ENCODE measurements at regions not wholly inside any gene's neighbourhood (a gene's known extent, or its start where the extent isn't known, plus 50 kb on each side); places are given as distances from the start of the nearest gene placed in this dataset.

- TF ChIP-seq CTCF (IDR thresholded peaks at IDR 0.05; ENCODE audit: low read length), result no peak
- TF ChIP-seq EZH2 (optimal IDR thresholded peaks at IDR 0.05; ENCODE audit: low read depth, low read length), result no peak
- TF ChIP-seq EZH2phosphoT487 (IDR thresholded peaks at IDR 0.05; ENCODE audit: low read length), result no peak
Observed at GRCh38 chr7:17039372-17039771, 157.6 kb upstream of the AGR3 start.

All from MM.1S (cell line).